H1 (cell line): ENCODE measurements at regions not wholly inside any gene's neighbourhood (a gene's known extent, or its start where the extent isn't known, plus 50 kb on each side); places are given as distances from the start of the nearest gene placed in this dataset.

Source experiments
- CTCF ChIA-PET: fragments of 300-600 bp; sonication (Branson Sonifier 250); formaldehyde crosslinking; loops from one replicate; lab custom pipeline; 2021; ENCODE audit not compliant: partially characterized antibody; lab: Charles Lee
- POLR2A ChIA-PET: fragments of 300-600 bp; sonication (Branson Sonifier 250); formaldehyde crosslinking; loops from one replicate; lab custom pipeline; 2021; ENCODE audit warnings: inconsistent platforms; ENCODE audit not compliant: partially characterized antibody; lab: Charles Lee
- DNase-seq, 2 experiments: peaks; one replicate each; pipeline versions ENCODE4 v3.0.0 to v3.0.0-alpha.2; 2010 to 2022; ENCODE audit warnings: low spot score in 2 of 2, low read depth in 1 of 2, mixed read lengths in 1 of 2
- FAIRE-seq: peaks from 2 replicates; lab custom pipeline; 2011; peaks lifted over from hg19 to GRCh38; lab: Jason Lieb, UNC
- H2AFZ ChIP-seq: 2 replicates; pipeline ENCODE4 v1.8.1; 2012; ENCODE audit warnings: low read length, inconsistent platforms
- H2AK5ac ChIP-seq: 2 replicates; pipeline ENCODE4 v1.6.1; 2013; ENCODE audit warnings: low read depth, low read length
- H2BK120ac ChIP-seq: replicated peaks from 2 replicates; pipeline ENCODE3; 2013; ENCODE audit warnings: low read depth, low read length, inconsistent platforms
- H2BK12ac ChIP-seq: 2 replicates; pipeline ENCODE4 v1.6.1; 2013; ENCODE audit warnings: low read depth, low read length
- H2BK15ac ChIP-seq: 2 replicates; pipeline ENCODE4 v1.6.1; 2013; ENCODE audit warnings: low read length
- H2BK20ac ChIP-seq: 2 replicates; pipeline ENCODE4 v1.6.1; 2013; ENCODE audit warnings: low read length
- H2BK5ac ChIP-seq: 2 replicates; pipeline ENCODE4 v1.6.1; 2013; ENCODE audit warnings: low read depth, low read length
- H3K14ac ChIP-seq: 2 replicates; pipeline ENCODE4 v1.6.1; 2013; ENCODE audit warnings: inconsistent platforms; ENCODE audit not compliant: insufficient read length
- H3K18ac ChIP-seq: 2 replicates; pipeline ENCODE4 v1.6.1; 2013; ENCODE audit warnings: low read length; ENCODE audit errors: extremely low read depth
- H3K23ac ChIP-seq: 2 replicates; pipeline ENCODE4 v1.6.1; 2013; ENCODE audit warnings: inconsistent platforms; ENCODE audit not compliant: insufficient read length
- H3K23me2 ChIP-seq: 2 replicates; pipeline ENCODE4 v1.6.1; 2013; ENCODE audit warnings: low read depth, low read length
- H3K27ac ChIP-seq: 2 replicates; pipeline ENCODE4 v1.6.1; 2011; ENCODE audit warnings: low read depth, low read length, inconsistent platforms
- H3K27me3 ChIP-seq, 4 experiments: replicated peaks in 1 of 4; 1 replicate in 1 of 4; 2 replicates in 3 of 4; pipeline versions ENCODE4 v1.6.1 to v1.8.1; 2011 to 2013; ENCODE audit warnings: low read length in 3 of 4, mild to moderate bottlenecking in 3 of 4, inconsistent platforms in 2 of 4, mixed read lengths in 2 of 4, moderate library complexity in 1 of 4; ENCODE audit not compliant: control insufficient read depth in 3 of 4, insufficient read depth in 3 of 4; ENCODE audit errors: extremely low read depth in 1 of 4
- H3K36me3 ChIP-seq, 4 experiments: 2 replicates each; pipeline versions ENCODE4 v1.6.1 to v1.8.1; 2011 to 2013; ENCODE audit warnings: mild to moderate bottlenecking in 4 of 4, low read length in 3 of 4, moderate library complexity in 2 of 4, control low read depth in 1 of 4, inconsistent platforms in 1 of 4; ENCODE audit not compliant: insufficient read depth in 4 of 4, control insufficient read depth in 2 of 4
- H3K4ac ChIP-seq: replicated peaks from 2 replicates; pipeline ENCODE3; 2013; ENCODE audit warnings: low read length, low read depth, mixed read lengths, inconsistent platforms; ENCODE audit not compliant: insufficient read length
- H3K4me1 ChIP-seq, 4 experiments: replicated peaks in 1 of 4; 1 replicate in 1 of 4; 2 replicates in 3 of 4; pipeline versions ENCODE4 v1.6.1 to v1.8.1; 2011 to 2013; ENCODE audit warnings: low read length in 3 of 4, inconsistent platforms in 2 of 4, mixed read lengths in 1 of 4; ENCODE audit not compliant: insufficient read depth in 4 of 4, control insufficient read depth in 3 of 4
- H3K4me2 ChIP-seq, 2 experiments: 2 replicates each; pipeline versions ENCODE4 v1.6.1 to v1.8.1; 2011 to 2013; ENCODE audit warnings: low read depth in 2 of 2, low read length in 2 of 2, control low read depth in 1 of 2, inconsistent platforms in 1 of 2, mild to moderate bottlenecking in 1 of 2; ENCODE audit not compliant: insufficient read depth in 1 of 2
- H3K4me3 ChIP-seq, 4 experiments: fragments of 200-600, 300-600 bp in 1 of 4; sonication (generic), shearing (Covaris generic), sonication (Bioruptor Twin) in 1 of 4; 2 replicates each; pipeline versions ENCODE4 v1.5.1 to v1.8.1; 2011 to 2016; ENCODE audit warnings: low read length in 4 of 4, low read depth in 3 of 4, control low read depth in 2 of 4, inconsistent platforms in 2 of 4, mild to moderate bottlenecking in 2 of 4, mixed read lengths in 1 of 4, moderate library complexity in 1 of 4; ENCODE audit not compliant: insufficient read depth in 2 of 4; ENCODE audit errors: extremely low read depth in 1 of 4
- H3K56ac ChIP-seq: replicated peaks from 2 replicates; pipeline ENCODE3; 2013; ENCODE audit warnings: low read depth, mild to moderate bottlenecking, mixed read lengths, low read length, inconsistent platforms; ENCODE audit not compliant: insufficient read length
- H3K79me1 ChIP-seq: 2 replicates; pipeline ENCODE4 v1.6.1; 2013; ENCODE audit warnings: low read depth, low read length, control low read depth
- H3K79me2 ChIP-seq, 2 experiments: 2 replicates each; pipeline versions ENCODE4 v1.6.1 to v1.8.1; 2012 to 2013; ENCODE audit warnings: low read length in 2 of 2, mild to moderate bottlenecking in 2 of 2, inconsistent platforms in 1 of 2; ENCODE audit not compliant: insufficient read depth in 2 of 2, control insufficient read depth in 1 of 2
- H3K9ac ChIP-seq, 4 experiments: replicated peaks in 1 of 4; 1 replicate in 1 of 4; 2 replicates in 3 of 4; pipeline versions ENCODE4 v1.6.1 to v1.8.1; 2011 to 2013; ENCODE audit warnings: low read depth in 3 of 4, low read length in 3 of 4, control low read depth in 2 of 4, mild to moderate bottlenecking in 2 of 4, moderate library complexity in 2 of 4, inconsistent platforms in 1 of 4; ENCODE audit errors: extremely low read depth in 1 of 4
- H3K9me3 ChIP-seq, 2 experiments: 2 replicates each; pipeline versions ENCODE4 v1.6.1 to v1.8.1; 2012 to 2013; ENCODE audit warnings: mild to moderate bottlenecking in 2 of 2, moderate library complexity in 2 of 2, control low read depth in 1 of 2, inconsistent platforms in 1 of 2, low read depth in 1 of 2, low read length in 1 of 2, mixed read lengths in 1 of 2; ENCODE audit not compliant: insufficient read depth in 2 of 2
- H4K20me1 ChIP-seq, 2 experiments: replicated peaks in 1 of 2; 2 replicates each; pipeline versions ENCODE3 to v1.8.1; 2011 to 2013; ENCODE audit warnings: inconsistent platforms in 2 of 2, low read length in 2 of 2, mild to moderate bottlenecking in 1 of 2; ENCODE audit not compliant: insufficient read depth in 2 of 2, control insufficient read depth in 1 of 2
- H4K5ac ChIP-seq: 2 replicates; pipeline ENCODE4 v1.6.1; 2013; ENCODE audit warnings: low read length, low read depth, mixed read lengths, inconsistent platforms; ENCODE audit not compliant: insufficient read length
- H4K8ac ChIP-seq: 2 replicates; pipeline ENCODE4 v1.8.0; 2013; ENCODE audit warnings: mild to moderate bottlenecking, moderate library complexity, low read length, inconsistent platforms; ENCODE audit not compliant: insufficient read depth; ENCODE audit errors: extremely low read depth
- H4K91ac ChIP-seq: replicated peaks from 2 replicates; pipeline ENCODE3; 2013; ENCODE audit warnings: low read length, mixed read lengths, inconsistent platforms; ENCODE audit not compliant: insufficient read length
- CHD7 ChIP-seq: fragments of 300-600 bp; sonication (generic); IDR thresholded peaks from 2 replicates; pipeline ENCODE4 v1.7.1; 2012; ENCODE audit warnings: low read length, moderate library complexity, mild to moderate bottlenecking, inconsistent platforms; ENCODE audit not compliant: insufficient replicate concordance
- WGBS, 2 experiments: shearing (Covaris generic) in 1 of 2; methylation state at CpG; one replicate each; pipeline versions ENCODE4 v1.1.6 to v1.1.7; 2013 to 2015; ENCODE audit warnings: low lambda C conversion rate in 2 of 2, mixed read lengths in 2 of 2, inconsistent platforms in 1 of 2, low coverage in 1 of 2, missing lambda C conversion rate in 1 of 2; ENCODE audit not compliant: insufficient replicate concordance in 2 of 2, insufficient coverage in 1 of 2, insufficient read length in 1 of 2; ENCODE audit errors: extremely low coverage in 1 of 2, missing lambda C conversion rate in 1 of 2; 5-methylcytosine and 5-hydroxymethylcytosine counted together

GRCh38 chr3:96576935-96577334 lies 237.5 kb upstream of the EPHA6 start:
- Histone ChIP-seq H3K79me1 (no peaks in the 10 kb centered on the region), H3K23ac (no peak overlapping the region), H4K8ac (no peak overlapping the region), H3K27ac (no peak overlapping the region), H2BK15ac (no peak overlapping the region), H3K4me2 (no peak overlapping the region), H3K9me3 (peaks cover 3 to 7% of the 10 kb centered on the region in 2 experiments; a peak in 2 of 4 replicates), H2BK120ac (no peak overlapping the region), H3K14ac (no peak overlapping the region), H2AK5ac (no peak overlapping the region), H3K9ac (no peak overlapping the region), H2BK20ac (no peak overlapping the region), H2AFZ (no peak overlapping the region), H3K27me3 (no peaks in the 10 kb centered on the region), H4K91ac (no peak overlapping the region), H4K20me1 (no peaks in the 10 kb centered on the region), H3K4me3 (no peak overlapping the region), H3K23me2 (no peaks in the 10 kb centered on the region), H2BK5ac (no peak overlapping the region), H3K4me1 (no peaks in the 10 kb centered on the region), H3K18ac (no peak overlapping the region), H4K5ac (no peak overlapping the region), H3K36me3 (no peaks in the 10 kb centered on the region), H3K4ac (no peak overlapping the region), H3K56ac (no peak overlapping the region), H3K79me2 (no peaks in the 10 kb centered on the region), H2BK12ac (no peak overlapping the region)
- WGBS, 2 experiments, result 100% methylated on average over 3 of the region's 3 CpGs; no CpG with 5 or more reads in 1 of the 2 experiments
- no peak for DNase-seq
- FAIRE-seq, result no peak
- ChIA-PET CTCF (interaction anchor here (0.6 kb wide), 1 partner anchor 117 kb away, joined by 3 read pairs; no protein-coding TSS in a partner anchor), POLR2A (no interaction called here)
- TF ChIP-seq CHD7, result no peak
